ENCODE measurements at regions not wholly inside any gene's neighbourhood (a gene's known extent, or its start where the extent isn't known, plus 50 kb on each side); places are given as distances from the start of the nearest gene placed in this dataset.
A peak's percentile ranks its signal among the peaks of the same experiment; 100 is the strongest.

DNA sequence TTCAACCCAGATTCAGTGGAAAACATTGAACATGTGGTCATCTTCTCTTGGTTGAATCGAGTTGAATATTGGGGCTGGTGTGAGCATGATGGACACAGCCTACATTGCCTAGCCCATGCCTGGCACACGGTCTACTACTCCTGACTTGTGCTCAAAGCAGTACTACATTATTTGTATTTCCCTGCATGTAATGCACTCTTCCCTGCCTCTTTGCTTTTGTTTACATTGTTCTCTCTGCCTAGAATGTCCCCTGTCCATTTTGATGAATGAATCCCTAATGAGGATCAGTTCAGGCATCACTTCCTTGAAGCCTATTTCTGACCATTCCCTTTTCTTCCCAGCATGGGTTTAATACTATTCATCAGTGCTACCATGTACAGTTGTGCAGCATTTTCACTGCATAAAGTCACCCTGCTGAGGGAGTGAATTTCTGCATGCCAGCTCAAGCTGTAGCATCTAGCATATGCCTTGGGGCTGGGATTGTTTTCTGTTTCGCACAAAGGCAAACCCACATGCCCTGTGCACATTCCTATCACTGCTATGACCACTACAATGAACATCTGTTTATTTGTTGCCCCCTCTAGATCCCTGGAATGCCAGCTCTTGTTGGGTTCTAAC, 75.3 kb upstream of the CCN6 start:
- no peak for DNase-seq (ENCODE audit: low read depth)
- TF ChIP-seq, protein P1, sequence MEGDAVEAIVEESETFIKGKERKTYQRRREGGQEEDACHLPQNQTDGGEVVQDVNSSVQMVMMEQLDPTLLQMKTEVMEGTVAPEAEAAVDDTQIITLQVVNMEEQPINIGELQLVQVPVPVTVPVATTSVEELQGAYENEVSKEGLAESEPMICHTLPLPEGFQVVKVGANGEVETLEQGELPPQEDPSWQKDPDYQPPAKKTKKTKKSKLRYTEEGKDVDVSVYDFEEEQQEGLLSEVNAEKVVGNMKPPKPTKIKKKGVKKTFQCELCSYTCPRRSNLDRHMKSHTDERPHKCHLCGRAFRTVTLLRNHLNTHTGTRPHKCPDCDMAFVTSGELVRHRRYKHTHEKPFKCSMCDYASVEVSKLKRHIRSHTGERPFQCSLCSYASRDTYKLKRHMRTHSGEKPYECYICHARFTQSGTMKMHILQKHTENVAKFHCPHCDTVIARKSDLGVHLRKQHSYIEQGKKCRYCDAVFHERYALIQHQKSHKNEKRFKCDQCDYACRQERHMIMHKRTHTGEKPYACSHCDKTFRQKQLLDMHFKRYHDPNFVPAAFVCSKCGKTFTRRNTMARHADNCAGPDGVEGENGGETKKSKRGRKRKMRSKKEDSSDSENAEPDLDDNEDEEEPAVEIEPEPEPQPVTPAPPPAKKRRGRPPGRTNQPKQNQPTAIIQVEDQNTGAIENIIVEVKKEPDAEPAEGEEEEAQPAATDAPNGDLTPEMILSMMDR (IDR thresholded peaks at IDR 0.05; ENCODE audit: control insufficient read depth, extremely low read depth, insufficient read depth), result no peak
- H3K4me3 ChIP-seq (ENCODE audit: low read depth, low read length), result no peak overlapping the region

DNA sequence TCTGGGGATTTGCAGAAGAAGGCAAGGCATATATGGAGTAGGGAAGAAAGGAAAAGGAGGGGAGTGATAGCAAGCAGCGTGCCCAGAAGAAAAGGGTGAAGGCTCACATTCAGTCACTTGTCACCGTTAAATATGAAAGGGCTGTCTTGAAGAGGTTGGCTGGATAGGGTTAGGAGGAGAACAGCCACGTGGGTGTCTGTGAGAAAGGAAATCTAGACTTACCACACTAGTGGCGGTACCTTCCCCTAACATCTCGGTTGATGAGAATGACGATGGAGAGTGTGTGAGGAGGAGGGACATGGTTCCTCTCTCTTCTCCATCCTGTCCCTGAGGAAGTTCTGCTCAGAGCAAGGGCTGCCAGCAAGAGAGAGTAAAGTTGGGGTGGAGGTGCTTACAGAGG, 74.3 kb upstream of the CCN6 start:
- no peak overlapping the region for H3K4me3 ChIP-seq (ENCODE audit: low read depth, low read length)
- DNase-seq (ENCODE audit: low read depth), result no peak
- TF ChIP-seq, protein P1 (IDR thresholded peaks at IDR 0.05; ENCODE audit: control insufficient read depth, extremely low read depth, insufficient read depth), result no peak

DNA sequence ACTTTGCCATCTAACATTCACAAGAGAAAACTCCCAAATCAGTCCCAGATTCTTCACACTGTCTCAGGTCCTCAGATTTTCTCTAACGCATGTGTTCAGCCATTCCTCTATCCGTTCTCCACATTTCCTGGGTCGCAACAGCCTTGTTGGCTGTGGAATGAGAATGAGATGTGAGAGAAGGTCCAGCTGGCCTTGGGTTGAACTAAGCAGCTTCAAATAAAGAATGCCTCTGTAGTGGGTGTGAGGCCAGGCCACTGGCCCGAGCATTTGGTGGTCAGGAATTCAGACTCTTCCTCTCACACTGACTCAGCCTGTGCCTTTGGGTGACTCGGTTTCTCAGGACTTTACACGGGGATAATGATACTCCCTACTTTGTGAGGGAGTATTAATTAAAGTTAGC, 73.8 kb upstream of the CCN6 start:
- no peak for DNase-seq (ENCODE audit: low read depth)
- no peak overlapping the region for H3K4me3 ChIP-seq (ENCODE audit: low read depth, low read length)

DNA sequence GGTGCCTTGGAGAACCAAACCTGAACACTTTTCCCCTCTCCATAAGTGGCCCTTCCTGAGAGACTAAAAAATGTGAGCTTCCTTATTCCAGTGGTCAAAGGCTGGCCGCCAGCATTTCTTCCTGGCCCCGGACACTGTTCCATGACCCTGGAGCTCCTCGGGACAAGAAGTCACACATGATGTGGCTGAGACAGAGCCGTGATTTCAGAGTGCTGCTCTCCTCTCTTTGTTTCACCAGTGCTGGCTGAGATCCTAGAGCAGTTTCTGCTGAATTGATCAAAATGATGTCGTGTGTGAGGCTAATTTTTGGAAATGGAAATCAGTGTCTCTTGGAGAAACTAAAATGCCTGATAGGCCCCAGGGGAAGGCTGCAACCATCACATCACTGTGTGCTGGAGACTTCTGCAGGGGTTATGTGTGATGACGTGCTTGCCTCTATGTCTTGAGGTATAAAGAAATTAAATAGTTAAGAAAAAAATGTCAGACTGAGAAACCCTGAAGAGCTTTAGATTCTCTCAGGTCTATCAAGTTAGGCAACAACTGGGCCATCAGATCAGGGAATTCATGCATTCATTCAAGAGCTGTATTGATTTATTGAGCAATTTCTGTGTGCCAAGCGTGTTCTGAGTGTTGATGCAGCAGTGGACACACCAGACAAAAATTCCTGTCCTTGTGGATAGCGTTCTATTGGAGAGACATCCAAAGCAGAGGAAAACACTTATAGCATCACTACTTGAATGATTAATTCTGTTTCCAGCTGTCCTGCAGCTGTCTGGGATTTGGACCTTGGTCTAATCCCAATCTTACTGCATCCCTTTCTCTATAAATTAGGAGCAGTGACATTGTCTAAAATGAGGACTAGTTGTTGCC, 72.7 kb upstream of the CCN6 start:
- TF ChIP-seq, protein P1 (IDR thresholded peaks at IDR 0.05; ENCODE audit: control insufficient read depth, extremely low read depth, insufficient read depth), result no peak
- DNase-seq (ENCODE audit: low read depth), result no peak
- no peak overlapping the region for H3K4me3 ChIP-seq (ENCODE audit: low read depth, low read length)

More for the DNA sequence above, 73.8 kb upstream of the CCN6 start:
- TF ChIP-seq, protein P1 (IDR thresholded peaks at IDR 0.05; ENCODE audit: control insufficient read depth, extremely low read depth, insufficient read depth), result no peak

DNA sequence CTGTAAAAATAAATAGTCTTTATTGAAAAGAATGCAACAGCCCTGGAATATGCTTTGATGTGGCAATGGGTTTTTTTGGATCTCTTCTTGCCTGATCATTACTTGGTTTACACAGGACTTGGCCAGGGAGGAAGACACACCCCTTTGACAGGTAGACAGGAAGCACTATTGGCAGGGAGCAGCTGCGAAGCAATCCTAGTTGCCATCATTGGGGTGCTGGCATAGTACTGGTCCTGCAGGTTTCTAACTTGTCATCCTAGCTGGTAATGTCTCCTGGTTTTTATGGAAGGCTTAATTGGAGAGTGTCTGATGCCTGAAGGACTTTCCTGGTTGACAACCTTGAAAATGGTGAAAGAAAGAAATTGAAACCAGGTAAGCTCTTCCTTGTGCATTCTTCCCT, 71.2 kb upstream of the CCN6 start:
- DNase-seq (ENCODE audit: low read depth), result peak; percentile 42
- TF ChIP-seq, protein P1 (IDR thresholded peaks at IDR 0.05; ENCODE audit: control insufficient read depth, extremely low read depth, insufficient read depth), result no peak

DNA sequence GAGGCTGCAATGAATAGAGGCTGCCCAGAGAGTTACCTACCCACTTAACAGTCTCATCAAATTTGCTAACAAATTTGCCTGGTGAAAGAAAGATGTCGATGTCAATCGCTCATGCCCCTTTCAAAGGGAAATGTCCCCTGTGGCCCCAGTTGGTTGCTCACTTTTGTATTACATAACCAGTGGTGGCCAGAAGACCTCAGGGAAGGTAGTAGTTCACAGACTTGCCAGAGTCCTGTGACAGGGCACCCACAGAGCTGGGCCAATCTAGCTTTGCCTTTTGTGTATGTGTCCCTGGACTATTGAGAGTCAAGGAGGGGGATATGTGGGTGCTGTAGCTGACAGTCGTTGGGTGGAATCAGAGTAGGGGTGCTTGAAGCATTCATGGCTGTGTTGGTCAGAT, 70.7 kb upstream of the CCN6 start:
- TF ChIP-seq, protein P1 (IDR thresholded peaks at IDR 0.05; ENCODE audit: control insufficient read depth, extremely low read depth, insufficient read depth), result no peak
- no peak for DNase-seq (ENCODE audit: low read depth)
- no peak overlapping the region for H3K4me3 ChIP-seq (ENCODE audit: low read depth, low read length)

More for the DNA sequence above, 71.2 kb upstream of the CCN6 start:
- H3K4me3 ChIP-seq (ENCODE audit: low read depth, low read length), result no peak overlapping the region
